COLO829 (cell line): ENCODE measurements at regions not wholly inside any gene's neighbourhood (a gene's known extent, or its start where the extent isn't known, plus 50 kb on each side); places are given as distances from the start of the nearest gene placed in this dataset.
A peak's percentile ranks its signal among the peaks of the same experiment; 100 is the strongest.
"Not testable (repeated sequence)": the region's sequence is repeated elsewhere in the genome, so short reads cannot be mapped to it uniquely, and the experiment has no call there.

Experiments used
- DNase-seq: peaks from one replicate; pipeline ENCODE4 v3.0.0; 2012; ENCODE audit warnings: low spot score

DNA sequence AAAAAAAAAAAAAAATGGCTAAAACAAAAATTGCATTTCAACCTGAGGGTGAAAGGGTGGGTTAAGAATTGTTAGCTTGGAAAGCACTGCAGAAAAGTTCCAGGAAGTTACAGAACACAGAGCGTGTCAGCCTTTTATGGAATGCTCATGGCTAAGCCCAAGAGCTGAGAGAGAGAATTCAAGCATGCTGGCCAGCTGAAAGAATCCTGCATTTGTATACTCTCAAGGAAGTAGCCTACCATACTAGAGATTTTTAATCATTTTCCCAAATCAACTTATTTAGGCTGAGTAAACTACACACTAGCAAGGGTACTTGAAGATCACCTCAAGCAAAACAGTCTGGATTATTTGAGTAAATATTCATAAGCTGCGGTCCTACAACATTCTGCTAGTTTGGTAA lies 153.9 kb downstream of the KCNJ2 start:
- DNase-seq, result no peak

GRCh38 chr17:70324031-70324430 lies 154.7 kb downstream of the KCNJ2 start:
- DNase-seq, result no peak

DNA sequence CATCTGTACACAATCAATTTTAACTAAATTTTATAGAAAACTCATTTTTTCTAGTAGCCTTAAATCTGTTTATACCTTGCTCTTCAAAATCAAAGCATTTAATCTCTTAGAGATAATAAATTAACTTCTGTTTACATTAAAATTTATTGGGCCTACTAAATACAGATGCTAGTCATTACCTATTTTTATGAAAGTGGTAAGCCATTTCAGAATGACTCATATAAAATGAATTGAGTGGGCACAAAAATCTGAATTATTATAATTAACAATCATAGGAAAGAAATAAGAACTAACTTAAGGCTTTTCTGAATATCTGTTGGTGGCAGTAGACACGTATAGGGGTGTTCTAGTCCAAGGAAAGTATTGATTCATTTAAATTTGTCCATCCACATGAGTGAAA lies 157.9 kb downstream of the KCNJ2 start:
- no peak for DNase-seq

DNA sequence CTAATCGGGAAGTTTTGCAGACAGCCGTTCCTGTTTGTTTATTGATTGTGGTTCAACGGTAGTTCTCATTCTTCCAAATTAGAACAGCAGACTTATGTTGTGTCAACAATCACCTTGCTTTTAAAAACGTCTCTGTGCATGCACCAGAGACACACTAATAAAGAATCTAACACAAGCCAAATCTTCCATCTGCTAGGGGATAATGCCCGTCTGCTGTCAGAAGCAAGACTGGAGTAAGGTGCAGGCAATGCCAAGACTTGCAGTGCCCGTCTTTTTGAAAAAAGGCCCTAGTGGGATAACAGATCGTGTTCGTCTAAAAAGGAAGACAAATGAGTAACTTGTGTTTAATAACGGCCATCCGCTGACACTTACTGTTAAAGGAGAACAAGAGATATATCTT lies 158.4 kb downstream of the KCNJ2 start:
- no peak for DNase-seq

GRCh38 chr17:70329721-70330120 lies 160.4 kb downstream of the KCNJ2 start:
- DNase-seq, result no peak

DNA sequence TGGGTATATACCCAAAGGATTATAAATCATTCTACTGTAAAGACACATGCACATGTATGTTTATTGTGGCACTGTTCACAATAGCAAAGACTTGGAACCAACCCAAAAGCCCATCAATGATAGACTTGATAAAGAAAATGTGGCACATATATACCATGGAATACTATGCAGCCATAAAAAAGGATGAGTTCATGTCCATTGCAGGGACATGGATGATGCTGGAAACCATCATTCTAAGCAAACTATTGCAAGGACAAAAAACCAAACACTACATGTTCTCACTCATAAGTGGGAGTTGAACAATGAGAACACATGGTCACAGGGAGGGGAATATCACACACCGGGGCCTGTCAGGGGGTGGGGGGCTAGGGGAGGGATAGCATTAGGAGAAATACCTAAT lies 161.7 kb downstream of the KCNJ2 start:
- DNase-seq, result not testable (repeated sequence)

- no peak for DNase-seq
These were observed 163.3 kb downstream of the KCNJ2 start for GRCh38 chr17:70332356-70333210.

GRCh38 chr17:70336411-70336810 lies 167.1 kb downstream of the KCNJ2 start:
- no peak for DNase-seq

GRCh38 chr17:70338946-70339354 lies 169.6 kb downstream of the KCNJ2 start:
- no peak for DNase-seq

DNA sequence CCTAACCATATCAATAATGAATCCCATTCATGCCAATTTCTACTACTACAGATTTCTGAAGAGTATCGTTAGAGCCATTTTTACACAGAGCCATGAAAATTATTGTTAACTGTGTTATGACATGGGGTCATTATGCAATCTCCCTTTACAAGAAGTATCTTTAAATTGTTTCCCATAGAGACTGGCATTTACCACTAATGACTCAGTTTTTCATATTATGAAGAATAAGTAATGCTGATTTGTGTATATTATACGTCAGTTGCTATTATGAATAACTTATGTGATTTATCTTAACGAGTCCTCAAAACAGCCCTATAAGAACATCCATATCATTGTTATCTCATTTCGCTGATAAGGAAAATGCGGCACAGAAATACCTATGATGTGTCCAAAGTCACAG lies 173.8 kb downstream of the KCNJ2 start:
- DNase-seq, result no peak

DNA sequence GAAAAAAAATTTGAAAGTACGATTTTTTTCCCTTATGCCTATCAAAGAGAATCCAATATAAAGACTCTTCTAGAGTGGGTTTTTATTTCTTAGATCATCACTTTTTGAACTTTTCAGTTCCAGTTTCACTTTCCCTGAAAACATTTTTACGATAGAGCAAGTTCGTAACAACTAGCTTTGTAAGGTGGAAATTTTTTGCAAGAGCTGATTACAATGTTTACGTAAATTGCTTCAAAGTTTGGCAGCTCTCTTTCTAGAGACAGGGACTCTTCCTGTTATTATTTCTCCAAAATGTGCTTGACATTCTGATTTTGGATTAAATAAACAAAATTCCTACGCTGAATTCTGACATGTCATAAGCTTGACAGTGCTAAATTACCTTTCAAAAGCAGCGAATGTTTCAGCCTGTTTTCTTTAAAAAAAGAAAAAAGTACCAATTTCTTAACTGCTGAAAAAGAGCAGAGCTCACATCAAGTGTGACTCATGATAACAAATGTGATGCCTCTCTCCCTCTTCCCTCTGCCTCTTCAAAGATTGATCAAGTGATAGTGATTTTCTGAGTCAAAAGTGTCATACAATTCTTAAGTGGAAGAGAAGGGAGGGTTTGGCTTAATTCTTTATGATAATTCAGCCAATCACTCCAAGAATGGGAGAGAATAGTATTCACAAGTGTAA lies 175.2 kb downstream of the KCNJ2 start:
- DNase-seq, result peak; percentile 38

DNA sequence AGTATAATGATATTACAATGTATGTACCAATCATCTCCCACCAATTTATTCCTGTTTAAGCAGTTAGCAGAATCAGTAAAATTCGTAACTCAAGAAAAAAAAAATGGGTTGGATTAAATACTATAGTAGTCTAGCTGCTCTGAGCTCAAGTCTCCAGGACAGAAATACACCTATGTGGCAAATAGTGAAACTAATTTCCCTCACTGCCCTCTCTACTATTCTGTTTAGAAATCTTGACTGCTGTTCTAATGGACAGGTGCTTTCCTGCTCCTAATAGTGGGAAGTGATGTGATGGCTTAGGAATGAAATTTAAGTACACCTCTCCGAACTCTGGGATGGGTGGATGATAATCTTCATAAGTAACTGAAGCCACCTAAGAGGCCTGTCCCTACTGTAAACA lies 175.7 kb downstream of the KCNJ2 start:
- no peak for DNase-seq

DNA sequence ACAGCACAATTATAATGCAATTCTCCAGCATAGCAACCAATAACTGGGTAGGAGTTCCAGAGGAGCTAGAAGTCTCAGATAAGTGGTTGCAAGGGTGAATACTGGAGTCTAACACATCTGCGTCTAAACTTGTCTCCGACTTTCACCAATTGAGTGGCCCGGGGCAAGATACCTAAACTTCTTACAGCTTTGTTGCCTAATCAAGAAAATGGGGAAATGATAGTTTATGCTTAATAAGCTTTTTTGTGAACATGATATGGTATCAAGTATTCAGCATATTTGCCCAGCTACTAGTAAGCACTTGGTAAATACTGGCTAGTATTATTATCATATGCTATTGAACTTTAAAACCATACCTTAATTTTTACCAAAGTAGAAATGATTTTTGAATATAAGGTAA lies 183.5 kb downstream of the KCNJ2 start:
- no peak for DNase-seq

DNA sequence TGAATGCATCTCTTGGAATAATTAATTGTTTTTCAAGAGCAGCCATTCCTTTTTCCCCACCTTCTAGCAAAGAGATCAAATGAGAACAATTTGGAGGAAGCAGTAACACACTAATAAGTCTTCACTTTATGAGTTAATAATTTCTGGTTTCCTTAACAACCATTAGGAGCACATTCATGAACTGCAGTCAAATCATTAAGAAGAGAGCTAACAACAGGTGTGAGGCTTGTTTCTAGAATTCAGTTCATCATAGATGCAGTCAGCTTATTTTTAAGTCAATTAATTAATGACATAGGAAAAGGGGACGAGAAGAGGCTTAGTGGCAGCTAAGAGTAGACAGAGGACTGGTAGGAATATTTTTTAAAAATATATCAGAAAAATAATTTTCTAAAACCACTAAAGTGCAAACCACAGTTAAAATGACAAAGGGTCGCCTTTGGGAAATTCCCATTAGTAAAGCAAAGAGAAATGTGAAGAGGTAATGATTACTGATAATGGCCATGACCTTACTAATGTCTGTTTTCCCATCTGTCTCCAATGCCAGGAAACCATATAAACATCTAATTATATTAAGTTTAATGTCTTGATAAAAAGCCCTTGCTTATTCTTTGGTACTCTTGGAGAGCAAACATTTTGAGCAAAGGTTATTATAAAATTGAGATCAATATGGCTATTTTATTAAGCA lies 184.2 kb downstream of the KCNJ2 start:
- DNase-seq, result no peak

GRCh38 chr17:70355185-70355584 lies 185.9 kb downstream of the KCNJ2 start:
- no peak for DNase-seq

DNA sequence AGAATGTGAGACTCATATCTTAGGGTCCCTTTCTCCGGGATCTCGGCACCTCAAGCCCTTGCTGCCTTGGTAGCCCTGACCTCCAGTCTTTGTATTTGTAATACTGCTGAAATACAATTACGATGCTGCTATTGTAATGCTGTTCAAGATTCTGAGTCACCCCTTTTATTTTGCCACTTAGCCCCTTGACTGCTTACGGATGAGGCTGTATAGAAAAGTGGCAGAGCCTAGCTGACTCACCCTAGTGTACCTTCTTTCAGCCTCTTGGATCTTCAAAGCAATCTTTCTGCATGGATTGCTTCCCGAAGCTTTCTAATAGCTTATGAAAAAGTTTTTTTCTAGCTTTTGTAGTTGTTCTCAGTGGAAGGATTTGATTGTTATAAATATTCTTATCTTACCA lies 187.9 kb downstream of the KCNJ2 start:
- DNase-seq, result no peak

- DNase-seq, result peak; percentile 32
These were observed 195.8 kb downstream of the KCNJ2 start for GRCh38 chr17:70365091-70365583.

DNA sequence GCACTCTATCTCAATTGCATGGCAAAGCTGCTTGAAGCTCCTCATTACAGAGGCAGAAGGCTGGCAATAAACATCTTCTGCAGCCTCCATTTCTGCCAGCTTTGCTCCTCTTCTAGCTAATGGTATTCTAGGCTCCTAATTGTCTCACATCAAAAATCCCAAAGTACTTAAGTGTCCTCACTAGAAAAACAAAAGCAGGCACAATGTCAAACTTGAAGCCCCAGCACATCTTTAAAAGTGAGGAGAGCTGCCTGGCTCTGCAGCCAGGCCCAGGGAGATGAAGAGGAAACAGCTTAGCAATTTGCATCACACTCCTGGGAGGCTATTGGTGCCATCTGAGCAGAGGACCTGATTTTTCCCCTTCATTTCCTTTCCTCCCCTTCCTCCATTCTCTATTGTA lies 197.1 kb downstream of the KCNJ2 start:
- no peak for DNase-seq

DNA sequence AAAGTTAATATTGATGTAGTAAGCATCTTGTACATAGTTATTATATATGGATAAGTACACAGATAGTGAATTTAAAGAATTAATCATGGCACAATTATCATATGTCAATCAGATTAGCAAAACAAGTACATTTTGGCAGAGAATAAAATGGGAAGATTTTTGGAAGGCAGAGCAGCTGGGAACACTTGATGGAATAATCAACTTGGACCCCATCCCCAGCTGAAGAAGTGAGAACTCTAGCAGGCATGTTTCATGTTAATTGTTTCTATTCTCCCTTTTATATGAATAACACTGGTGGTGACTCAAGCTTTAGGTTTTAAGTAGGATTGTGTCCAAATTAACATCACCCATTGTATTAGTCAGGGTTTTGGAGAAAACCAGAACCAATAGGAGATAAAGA lies 198.7 kb downstream of the KCNJ2 start:
- DNase-seq, result no peak

- no peak for DNase-seq
These were observed 200.1 kb downstream of the KCNJ2 start for GRCh38 chr17:70369391-70369790.

GRCh38 chr17:70370816-70371215 lies 201.5 kb downstream of the KCNJ2 start:
- DNase-seq, result no peak

- no peak for DNase-seq
These were observed 204.0 kb downstream of the KCNJ2 start for GRCh38 chr17:70373369-70373768.

GRCh38 chr17:70374496-70374895 lies 205.2 kb downstream of the KCNJ2 start:
- no peak for DNase-seq
